ENCODE measurements at regions not wholly inside any gene's neighbourhood (a gene's known extent, or its start where the extent isn't known, plus 50 kb on each side); places are given as distances from the start of the nearest gene placed in this dataset.
"Not testable (repeated sequence)": the region's sequence is repeated elsewhere in the genome, so short reads cannot be mapped to it uniquely, and the experiment has no call there.

GRCh38 chrX:73390628-73391567 lies 56.0 kb upstream of the CDX4 start:
- H3K4me1 ChIP-seq = no peaks in the 10 kb centered on the region
- no peak for DNase-seq
- intact Hi-C loops (cut with DNase I) = no loop called here
- no peaks in the 10 kb centered on the region for H3K9me3 ChIP-seq
- no peak overlapping the region for H3K27ac ChIP-seq
- WGBS, 2 donors = 70 to 92% methylated on average over 2 to 4 of the region's 5 CpGs
- no peaks in the 10 kb centered on the region for H3K36me3 ChIP-seq
- no peak overlapping the region for H3K4me3 ChIP-seq
- TF ChIP-seq POLR2A (IDR thresholded peaks at IDR 0.05) (no peak), CTCF (IDR thresholded peaks at IDR 0.05) (no peak)
- H3K27me3 ChIP-seq = peaks cover 0 to 3% (median 0%) of the 10 kb centered on the region in 4 donors

- Histone ChIP-seq H3K27me3 (no peaks in the 10 kb centered on the region), H3K9me3 (no peaks in the 10 kb centered on the region), H3K36me3 (no peaks in the 10 kb centered on the region), H3K4me3 (no peak overlapping the region), H3K27ac (no peak overlapping the region), H3K4me1 (no peaks in the 10 kb centered on the region)
- DNase-seq = no peak
- intact Hi-C loops (cut with DNase I) = no loop called here
- TF ChIP-seq CTCF (IDR thresholded peaks at IDR 0.05) = no peak
- no peak for TF ChIP-seq POLR2A (IDR thresholded peaks at IDR 0.05)
- WGBS, 2 donors = no CpG with 5 or more reads among the region's 1 CpG
These were observed 80.2 kb upstream of the CDX4 start for GRCh38 chrX:73366696-73367095.

GRCh38 chrX:73357294-73357693 lies 89.6 kb upstream of the CDX4 start:
- H3K4me1 ChIP-seq; H3K27ac ChIP-seq; H3K27me3 ChIP-seq; H3K9me3 ChIP-seq; DNase-seq; H3K4me3 ChIP-seq; intact Hi-C loops (cut with DNase I); H3K36me3 ChIP-seq: not testable (repeated sequence)
- WGBS, 2 donors = 68 to 79% methylated on average over 3 to 4 of the region's 4 CpGs

- no peaks in the 10 kb centered on the region for H3K36me3 ChIP-seq
- no peak overlapping the region for H3K4me3 ChIP-seq
- no peaks in the 10 kb centered on the region for H3K27me3 ChIP-seq
- no peak overlapping the region for H3K27ac ChIP-seq
- WGBS, 2 donors = 20 to 57% methylated on average over 1 of the region's 1 CpG
- TF ChIP-seq CTCF (IDR thresholded peaks at IDR 0.05) = no peak
- TF ChIP-seq POLR2A (IDR thresholded peaks at IDR 0.05) = no peak
- H3K9me3 ChIP-seq = peaks cover 0 to 9% (median 0%) of the 10 kb centered on the region in 3 donors
- no peak for DNase-seq
- intact Hi-C loops (cut with DNase I) = no loop called here
- no peaks in the 10 kb centered on the region for H3K4me1 ChIP-seq
These were observed 97.9 kb upstream of the CDX4 start for GRCh38 chrX:73348977-73349376.

- intact Hi-C loops (cut with DNase I) = no loop called here
- 57 to 61% methylated on average over 3 of the region's 3 CpGs for WGBS, 2 donors
These were observed 109.5 kb upstream of the CDX4 start for GRCh38 chrX:73337366-73337765.

More at GRCh38 chrX:73337366-73337765, 109.5 kb upstream of the CDX4 start:
- no peaks in the 10 kb centered on the region for H3K4me1 ChIP-seq
- no peak overlapping the region for H3K27ac ChIP-seq
- H3K4me3 ChIP-seq = no peak overlapping the region
- peaks cover 0 to 9% (median 0%) of the 10 kb centered on the region in 3 donors for H3K9me3 ChIP-seq
- no peaks in the 10 kb centered on the region for H3K36me3 ChIP-seq
- no peak for DNase-seq
- TF ChIP-seq CTCF (IDR thresholded peaks at IDR 0.05) = no peak
- no peak for TF ChIP-seq POLR2A (IDR thresholded peaks at IDR 0.05)
- H3K27me3 ChIP-seq = no peaks in the 10 kb centered on the region

Data from esophagus squamous epithelium (tissue), 5 donors.